Effector memory CD8-positive, alpha-beta T cell (primary cell): ENCODE measurements at regions not wholly inside any gene's neighbourhood (a gene's known extent, or its start where the extent isn't known, plus 50 kb on each side); places are given as distances from the start of the nearest gene placed in this dataset.

Experiments used
- ATAC-seq: fragments of 150-1000 bp; cut with Tn5 transposase; replicated peaks from 2 replicates; pipeline ENCODE4 v1.10.0; 2021; ENCODE audit warnings: mild to moderate bottlenecking, moderate library complexity
- DNase-seq, 3 experiments: peaks; one replicate each; pipeline ENCODE4 v3.0.0; 2021
- H3K27ac Mint-ChIP-seq, 2 donors: one replicate each; pipeline ENCODE4 v1.8.0; 2022; ENCODE audit warnings: mild to moderate bottlenecking in 2 of 2, mixed read lengths in 2 of 2, moderate library complexity in 2 of 2
- H3K27me3 Mint-ChIP-seq, 2 donors: one replicate each; pipeline ENCODE4 v1.8.0; 2022; ENCODE audit warnings: mixed read lengths in 2 of 2
- H3K36me3 Mint-ChIP-seq: one replicate; pipeline ENCODE4 v1.8.0; 2022; ENCODE audit warnings: mild to moderate bottlenecking, moderate library complexity, mixed read lengths; ENCODE audit not compliant: insufficient read depth
- H3K4me1 Mint-ChIP-seq, 2 donors: one replicate each; pipeline ENCODE4 v1.8.0; 2022; ENCODE audit warnings: low read depth in 2 of 2, mixed read lengths in 2 of 2
- H3K4me3 Mint-ChIP-seq, 2 donors: one replicate each; pipeline ENCODE4 v1.8.0; 2022; ENCODE audit warnings: mild to moderate bottlenecking in 2 of 2, mixed read lengths in 2 of 2, moderate library complexity in 2 of 2
- H3K9me3 Mint-ChIP-seq, 2 donors: one replicate each; pipeline ENCODE4 v1.8.0; 2022; ENCODE audit warnings: mixed read lengths in 2 of 2

DNA sequence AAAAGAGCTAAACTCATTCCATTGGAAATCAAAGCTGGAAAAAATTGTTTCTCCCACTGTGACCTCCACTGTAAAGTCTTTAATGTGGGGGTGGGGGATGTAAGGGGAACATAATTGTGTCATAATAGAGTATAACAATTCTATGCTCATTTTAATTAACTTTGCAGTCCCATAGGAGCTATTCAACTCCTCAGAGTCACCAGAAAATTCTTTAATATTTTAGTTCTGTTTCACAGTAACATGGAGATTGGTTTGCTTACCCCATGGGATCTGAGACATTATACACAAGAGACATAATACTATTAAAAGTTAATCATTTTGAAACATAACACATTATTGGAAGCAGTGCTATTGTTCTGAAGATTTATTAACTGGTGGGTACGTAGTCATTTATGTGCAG is 765.9 kb upstream of the GRM7 start:
- H3K27me3 Mint-ChIP-seq, result no peaks in the 10 kb centered on the region
- H3K4me3 Mint-ChIP-seq, result no peak overlapping the region
- ATAC-seq (no peak), DNase-seq (no peak)
- H3K9me3 Mint-ChIP-seq, result peaks cover 2 to 9% of the 10 kb centered on the region in 2 donors
- H3K36me3 Mint-ChIP-seq, result no peaks in the 10 kb centered on the region
- no peaks in the 10 kb centered on the region for H3K4me1 Mint-ChIP-seq
- H3K27ac Mint-ChIP-seq, result no peak overlapping the region

DNA sequence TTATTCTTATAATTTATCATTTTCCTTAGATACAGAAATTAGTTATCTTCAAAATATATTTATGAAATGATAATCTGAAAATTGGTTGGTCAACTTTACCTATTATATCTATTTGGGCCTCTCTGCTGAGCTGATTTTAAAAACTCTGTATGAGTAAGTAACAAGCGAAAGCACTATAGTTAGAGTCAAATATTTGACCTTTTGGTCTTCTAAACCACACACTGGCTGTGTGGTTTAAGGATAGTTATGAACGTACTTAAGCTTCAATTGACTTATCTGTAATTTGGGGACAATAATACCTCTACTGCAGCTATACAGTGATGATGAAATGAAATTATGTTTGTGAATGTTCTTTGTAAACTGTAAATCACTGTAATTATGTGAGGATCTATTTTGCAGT is 763.9 kb upstream of the GRM7 start:
- no peaks in the 10 kb centered on the region for H3K27me3 Mint-ChIP-seq
- ATAC-seq, result no peak
- no peak overlapping the region for H3K27ac Mint-ChIP-seq
- H3K4me3 Mint-ChIP-seq, result no peak overlapping the region
- no peak for DNase-seq
- H3K9me3 Mint-ChIP-seq, result peaks cover 2 to 9% of the 10 kb centered on the region in 2 donors
- no peaks in the 10 kb centered on the region for H3K4me1 Mint-ChIP-seq
- no peaks in the 10 kb centered on the region for H3K36me3 Mint-ChIP-seq

DNA sequence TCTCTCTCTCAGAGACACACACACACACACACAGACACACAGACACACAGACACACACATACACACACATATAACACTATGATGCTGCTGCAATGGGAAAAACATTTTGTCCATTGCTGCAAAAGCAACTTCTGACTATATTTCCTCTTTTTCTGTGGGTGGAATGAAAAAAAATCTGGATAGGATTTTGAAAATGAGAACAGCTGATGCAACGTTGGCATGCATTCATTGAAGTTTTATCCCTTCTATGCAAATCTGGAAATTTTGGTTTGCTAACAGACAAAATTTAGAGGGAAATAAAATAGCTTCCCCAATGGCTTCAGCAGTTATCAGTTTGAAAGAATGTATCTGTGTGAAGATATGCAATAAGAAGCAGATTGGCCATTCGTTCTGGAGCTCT is 763.4 kb upstream of the GRM7 start:
- H3K36me3 Mint-ChIP-seq, result no peaks in the 10 kb centered on the region
- no peaks in the 10 kb centered on the region for H3K27me3 Mint-ChIP-seq
- no peak for DNase-seq
- H3K4me3 Mint-ChIP-seq, result no peak overlapping the region
- H3K27ac Mint-ChIP-seq, result no peak overlapping the region
- ATAC-seq, result no peak
- peaks cover 2 to 9% of the 10 kb centered on the region in 2 donors for H3K9me3 Mint-ChIP-seq
- H3K4me1 Mint-ChIP-seq, result no peaks in the 10 kb centered on the region

- ATAC-seq (no peak), DNase-seq (no peak)
- Mint-ChIP-seq H3K27me3 (no peaks in the 10 kb centered on the region), H3K36me3 (no peaks in the 10 kb centered on the region), H3K4me1 (no peaks in the 10 kb centered on the region), H3K27ac (no peak overlapping the region), H3K4me3 (no peak overlapping the region), H3K9me3 (peaks cover 0 to 2% of the 10 kb centered on the region in 2 donors)
Measured at GRCh38 chr3:6098516-6099157, 762.3 kb upstream of the GRM7 start.

DNA sequence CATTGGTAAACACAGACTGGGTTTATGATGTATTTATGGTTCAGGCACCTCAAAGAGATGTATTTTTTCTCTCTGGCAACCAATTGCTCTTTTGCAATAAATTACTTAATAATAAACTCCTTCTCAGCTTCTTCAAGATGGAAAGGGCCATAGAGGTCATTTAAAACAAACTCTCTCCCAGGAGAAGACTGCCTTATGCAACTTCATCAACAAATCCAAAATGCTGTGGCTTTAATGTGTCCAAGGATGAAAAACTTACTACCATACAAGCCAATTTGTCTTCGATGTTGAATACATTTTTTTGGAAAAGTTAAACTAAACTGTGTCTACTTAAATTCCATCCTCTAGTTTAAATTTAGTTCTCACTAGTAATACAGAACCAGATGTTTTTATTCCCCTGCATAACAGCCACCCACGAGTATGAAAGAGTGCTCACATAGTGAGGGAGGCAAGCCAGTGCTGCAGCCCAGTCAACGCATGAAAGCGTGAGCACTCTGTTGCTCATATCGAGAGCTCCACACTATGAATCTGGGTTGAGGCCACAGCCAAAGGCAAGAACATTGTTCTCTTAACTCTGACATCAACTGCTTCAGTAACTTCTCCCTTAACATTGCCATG is 761.3 kb upstream of the GRM7 start:
- H3K27me3 Mint-ChIP-seq, result no peaks in the 10 kb centered on the region
- no peaks in the 10 kb centered on the region for H3K4me1 Mint-ChIP-seq
- no peaks in the 10 kb centered on the region for H3K36me3 Mint-ChIP-seq
- H3K9me3 Mint-ChIP-seq, result peaks cover 0 to 2% of the 10 kb centered on the region in 2 donors
- H3K27ac Mint-ChIP-seq, result no peak overlapping the region
- no peak for DNase-seq
- ATAC-seq, result no peak
- no peak overlapping the region for H3K4me3 Mint-ChIP-seq

- Mint-ChIP-seq H3K9me3 (peaks cover 0 to 7% of the 10 kb centered on the region in 2 donors), H3K27me3 (no peaks in the 10 kb centered on the region)
- no peak for DNase-seq
Measured at GRCh38 chr3:6105187-6105586, 755.7 kb upstream of the GRM7 start.

DNA sequence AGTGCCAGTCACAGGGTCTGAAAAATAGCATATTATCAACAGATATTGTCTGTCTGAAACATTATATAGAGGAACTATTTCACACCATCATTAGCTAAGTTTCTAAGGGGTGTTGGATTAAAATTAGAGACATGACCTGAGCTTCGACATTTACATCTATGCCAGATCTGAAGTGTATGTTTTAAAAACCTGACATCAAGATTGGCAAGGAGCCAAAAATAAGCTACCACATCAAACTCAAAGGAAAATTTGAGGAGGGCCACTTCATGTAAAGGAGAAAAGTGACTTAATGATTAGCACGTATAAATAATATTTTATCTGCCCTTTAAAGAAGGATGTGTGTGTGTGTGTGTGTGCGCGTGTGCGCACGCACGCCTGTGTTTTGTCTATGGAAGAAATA is 752.0 kb upstream of the GRM7 start:
- no peaks in the 10 kb centered on the region for H3K4me1 Mint-ChIP-seq

More at GRCh38 chr3:6105187-6105586, 755.7 kb upstream of the GRM7 start:
- Mint-ChIP-seq H3K27ac (no peak overlapping the region), H3K4me1 (no peaks in the 10 kb centered on the region), H3K36me3 (no peaks in the 10 kb centered on the region), H3K4me3 (no peak overlapping the region)
- ATAC-seq, result no peak

GRCh38 chr3:6110451-6110850 is 750.5 kb upstream of the GRM7 start:
- Mint-ChIP-seq H3K36me3 (no peaks in the 10 kb centered on the region), H3K9me3 (peaks cover 13 to 16% of the 10 kb centered on the region in 2 donors), H3K27ac (no peak overlapping the region), H3K27me3 (no peaks in the 10 kb centered on the region), H3K4me3 (no peak overlapping the region), H3K4me1 (no peaks in the 10 kb centered on the region)
- no peak for ATAC-seq
- DNase-seq, result no peak

More for the DNA sequence above, 752.0 kb upstream of the GRM7 start:
- DNase-seq, result no peak
- Mint-ChIP-seq H3K4me3 (no peak overlapping the region), H3K9me3 (peaks cover 12 to 13% of the 10 kb centered on the region in 2 donors), H3K27me3 (no peaks in the 10 kb centered on the region), H3K27ac (no peak overlapping the region), H3K36me3 (no peaks in the 10 kb centered on the region)
- ATAC-seq, result no peak

DNA sequence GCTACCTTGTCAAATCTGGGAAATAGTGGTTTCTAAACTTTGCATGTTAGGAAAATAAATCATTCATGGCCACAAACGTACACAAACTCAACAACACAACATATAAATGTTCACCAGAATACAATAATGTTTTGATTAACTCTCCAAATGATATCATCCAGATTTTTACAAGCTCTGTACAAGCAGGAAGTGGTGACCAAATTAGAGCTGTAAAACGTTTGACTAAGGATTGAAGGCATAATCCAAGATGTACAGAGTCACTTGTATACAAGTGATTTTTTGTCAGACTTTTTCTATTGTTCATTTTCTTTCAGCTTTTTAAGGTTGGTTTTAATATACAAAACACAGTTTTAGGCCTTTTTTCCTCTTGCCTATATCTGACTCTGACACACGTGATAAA is 748.4 kb upstream of the GRM7 start:
- Mint-ChIP-seq H3K4me1 (no peaks in the 10 kb centered on the region), H3K4me3 (no peak overlapping the region), H3K9me3 (peaks cover 14 to 16% of the 10 kb centered on the region in 2 donors), H3K36me3 (no peaks in the 10 kb centered on the region), H3K27me3 (no peaks in the 10 kb centered on the region), H3K27ac (no peak overlapping the region)
- ATAC-seq (no peak), DNase-seq (no peak)

- H3K27me3 Mint-ChIP-seq, result no peaks in the 10 kb centered on the region
- H3K36me3 Mint-ChIP-seq, result no peaks in the 10 kb centered on the region
- H3K27ac Mint-ChIP-seq, result no peak overlapping the region
- H3K4me3 Mint-ChIP-seq, result no peak overlapping the region
- H3K9me3 Mint-ChIP-seq, result peaks cover 14 to 16% of the 10 kb centered on the region in 2 donors
- no peaks in the 10 kb centered on the region for H3K4me1 Mint-ChIP-seq
- DNase-seq, result no peak
- no peak for ATAC-seq
Measured at GRCh38 chr3:6113338-6113737, 747.6 kb upstream of the GRM7 start.

DNA sequence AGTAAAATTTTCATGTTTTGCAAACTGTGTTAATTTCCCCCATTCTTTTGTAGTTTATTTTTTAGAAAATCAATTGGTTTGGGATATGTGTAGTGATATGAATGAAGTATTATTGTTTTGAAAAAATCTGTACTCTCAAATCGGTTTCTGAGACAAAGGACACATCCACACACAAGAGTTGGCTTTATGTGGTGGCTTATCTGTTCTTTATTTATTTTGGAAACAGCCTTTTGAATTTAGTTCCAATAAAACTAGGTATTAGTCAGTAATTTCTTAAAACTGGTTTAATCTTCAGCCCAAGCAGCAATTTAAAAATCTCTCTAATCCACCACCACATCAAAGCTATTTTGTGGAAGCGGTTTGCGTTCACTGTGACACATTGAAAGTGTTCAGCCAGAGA is 741.5 kb upstream of the GRM7 start:
- Mint-ChIP-seq H3K36me3 (no peaks in the 10 kb centered on the region), H3K27ac (no peak overlapping the region), H3K4me3 (no peak overlapping the region), H3K9me3 (peaks cover 0 to 4% of the 10 kb centered on the region in 2 donors), H3K27me3 (no peaks in the 10 kb centered on the region), H3K4me1 (no peaks in the 10 kb centered on the region)
- ATAC-seq (no peak), DNase-seq (no peak)

- Mint-ChIP-seq H3K27ac (no peak overlapping the region), H3K4me1 (no peaks in the 10 kb centered on the region), H3K36me3 (no peaks in the 10 kb centered on the region), H3K27me3 (no peaks in the 10 kb centered on the region), H3K9me3 (peaks cover 0 to 3% of the 10 kb centered on the region in 2 donors), H3K4me3 (no peak overlapping the region)
- DNase-seq (no peak), ATAC-seq (no peak)
Measured at GRCh38 chr3:6120786-6121185, 740.1 kb upstream of the GRM7 start.

GRCh38 chr3:6124875-6125274 is 736.0 kb upstream of the GRM7 start:
- Mint-ChIP-seq H3K27me3 (no peaks in the 10 kb centered on the region), H3K36me3 (no peaks in the 10 kb centered on the region), H3K4me3 (no peak overlapping the region), H3K27ac (no peak overlapping the region), H3K4me1 (no peaks in the 10 kb centered on the region), H3K9me3 (peaks cover 2 to 8% of the 10 kb centered on the region in 2 donors)
- DNase-seq (no peak), ATAC-seq (no peak)

DNA sequence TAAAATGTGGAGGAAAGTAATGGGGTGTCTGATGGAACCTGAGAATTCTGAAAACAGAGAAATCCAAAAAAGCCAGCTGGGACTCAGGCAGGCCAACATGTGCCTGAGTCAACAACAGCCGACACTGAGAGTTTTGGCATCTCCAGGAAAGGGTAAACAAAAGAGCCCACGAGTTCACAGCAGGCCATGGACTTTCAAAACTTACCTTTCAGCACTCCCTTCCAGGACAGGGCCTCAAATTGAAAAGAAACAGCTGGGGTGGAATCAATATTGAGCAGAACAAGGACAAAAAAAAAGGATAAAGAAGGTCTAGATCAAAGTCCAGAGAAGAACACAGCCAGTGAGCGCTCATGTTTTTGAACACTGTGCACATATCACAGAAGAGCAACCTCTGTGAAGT is 735.4 kb upstream of the GRM7 start:
- H3K4me1 Mint-ChIP-seq, result no peaks in the 10 kb centered on the region
- H3K27ac Mint-ChIP-seq, result no peak overlapping the region
- no peak overlapping the region for H3K4me3 Mint-ChIP-seq

More for the DNA sequence above, 735.4 kb upstream of the GRM7 start:
- ATAC-seq (no peak), DNase-seq (no peak)
- H3K27me3 Mint-ChIP-seq, result no peaks in the 10 kb centered on the region
- peaks cover 3% of the 10 kb centered on the region for H3K36me3 Mint-ChIP-seq
- peaks cover 4 to 8% of the 10 kb centered on the region in 2 donors for H3K9me3 Mint-ChIP-seq
